NCI-H524 (cell line): ENCODE measurements at regions not wholly inside any gene's neighbourhood (a gene's known extent, or its start where the extent isn't known, plus 50 kb on each side); places are given as distances from the start of the nearest gene placed in this dataset.
A peak's percentile ranks its signal among the peaks of the same experiment; 100 is the strongest.

ENCODE experiments used
- DNase-seq, 2 experiments: peaks; one replicate each; lab custom pipeline; 2025; lab: John Stamatoyannopoulos, UW

GRCh38 chr15:36527235-36528162 is 51.9 kb upstream of the CDIN1 start:
- peak; percentile 13 to 36 for DNase-seq

- DNase-seq: no peak
Measured at GRCh38 chr15:36529296-36530011, 50.0 kb upstream of the CDIN1 start.
